ENCODE measurements at regions not wholly inside any gene's neighbourhood (a gene's known extent, or its start where the extent isn't known, plus 50 kb on each side); places are given as distances from the start of the nearest gene placed in this dataset.

DNA sequence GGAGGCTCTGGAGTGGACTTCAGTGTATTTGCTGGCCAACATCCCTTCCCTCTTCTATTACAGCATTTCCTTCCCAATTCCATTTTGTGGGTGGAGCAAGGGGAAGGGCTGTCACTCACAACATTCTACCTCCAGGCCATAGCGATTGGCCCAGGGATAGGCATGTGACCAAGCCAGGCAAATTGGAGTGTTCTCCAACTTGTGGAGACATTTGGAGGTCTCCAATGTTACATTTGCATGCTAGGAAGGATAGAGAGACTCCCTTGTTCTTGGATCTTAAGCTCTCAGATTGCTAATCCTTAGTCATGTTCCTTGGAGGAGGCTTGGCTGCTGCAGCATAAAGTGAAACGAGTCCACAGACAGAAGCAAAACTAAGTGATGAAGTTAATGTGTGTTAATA lies 95.6 kb upstream of the KIF5B start:
- TF ChIP-seq, protein P1, sequence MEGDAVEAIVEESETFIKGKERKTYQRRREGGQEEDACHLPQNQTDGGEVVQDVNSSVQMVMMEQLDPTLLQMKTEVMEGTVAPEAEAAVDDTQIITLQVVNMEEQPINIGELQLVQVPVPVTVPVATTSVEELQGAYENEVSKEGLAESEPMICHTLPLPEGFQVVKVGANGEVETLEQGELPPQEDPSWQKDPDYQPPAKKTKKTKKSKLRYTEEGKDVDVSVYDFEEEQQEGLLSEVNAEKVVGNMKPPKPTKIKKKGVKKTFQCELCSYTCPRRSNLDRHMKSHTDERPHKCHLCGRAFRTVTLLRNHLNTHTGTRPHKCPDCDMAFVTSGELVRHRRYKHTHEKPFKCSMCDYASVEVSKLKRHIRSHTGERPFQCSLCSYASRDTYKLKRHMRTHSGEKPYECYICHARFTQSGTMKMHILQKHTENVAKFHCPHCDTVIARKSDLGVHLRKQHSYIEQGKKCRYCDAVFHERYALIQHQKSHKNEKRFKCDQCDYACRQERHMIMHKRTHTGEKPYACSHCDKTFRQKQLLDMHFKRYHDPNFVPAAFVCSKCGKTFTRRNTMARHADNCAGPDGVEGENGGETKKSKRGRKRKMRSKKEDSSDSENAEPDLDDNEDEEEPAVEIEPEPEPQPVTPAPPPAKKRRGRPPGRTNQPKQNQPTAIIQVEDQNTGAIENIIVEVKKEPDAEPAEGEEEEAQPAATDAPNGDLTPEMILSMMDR (IDR thresholded peaks at IDR 0.05), result no peak
- TF ChIP-seq POLR2A (IDR thresholded peaks at IDR 0.05), result no peak
